GM19397 (cell line): ENCODE measurements at regions not wholly inside any gene's neighbourhood (a gene's known extent, or its start where the extent isn't known, plus 50 kb on each side); places are given as distances from the start of the nearest gene placed in this dataset.
"Not testable (repeated sequence)": the region's sequence is repeated elsewhere in the genome, so short reads cannot be mapped to it uniquely, and the experiment has no call there.

Experiments used
- ATAC-seq: cut with Tn5 transposase; IDR thresholded peaks from one replicate; pipeline ENCODE4 v1.9.1; 2021; ENCODE audit warnings: mild to moderate bottlenecking, moderate library complexity; ENCODE audit not compliant: unreplicated experiment

DNA sequence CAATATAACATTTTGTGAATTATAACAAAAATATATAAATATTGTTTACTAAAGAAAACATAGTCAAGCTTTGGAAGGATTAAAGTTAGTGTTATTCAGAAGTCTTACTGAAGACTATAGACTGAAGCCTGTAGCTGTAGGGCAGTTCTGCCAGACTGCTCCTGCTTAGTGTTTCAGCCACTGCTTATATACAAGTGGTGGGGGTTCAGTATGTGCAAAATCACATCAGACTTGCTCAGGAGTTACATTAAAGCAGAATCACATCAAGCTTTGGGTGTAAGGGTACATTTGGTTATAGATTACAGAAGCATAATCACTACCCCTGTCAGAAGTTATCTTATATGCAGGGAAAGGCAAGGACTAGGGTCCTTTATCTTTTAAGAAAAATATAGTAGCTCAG is 653.8 kb downstream of the ANKRD7 start:
- no peak for ATAC-seq

DNA sequence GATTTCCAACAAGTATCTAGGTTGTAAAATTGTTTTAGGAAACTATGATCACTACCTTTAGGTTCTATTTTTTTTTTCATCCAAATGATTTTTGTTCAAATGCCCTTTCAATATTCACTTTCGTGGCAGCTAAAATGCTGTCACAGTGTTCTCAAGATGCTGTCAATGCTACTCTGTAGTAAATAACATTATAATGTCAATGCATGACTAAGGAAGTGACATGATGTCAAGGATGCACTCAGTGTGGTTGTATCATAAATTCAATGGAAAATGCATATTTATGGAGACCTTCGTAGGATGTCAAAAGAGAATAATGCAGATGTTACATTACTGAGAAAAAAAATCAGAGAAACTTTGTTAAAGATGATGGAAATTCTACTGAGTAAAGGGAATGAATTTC is 673.8 kb downstream of the ANKRD7 start:
- ATAC-seq = no peak

DNA sequence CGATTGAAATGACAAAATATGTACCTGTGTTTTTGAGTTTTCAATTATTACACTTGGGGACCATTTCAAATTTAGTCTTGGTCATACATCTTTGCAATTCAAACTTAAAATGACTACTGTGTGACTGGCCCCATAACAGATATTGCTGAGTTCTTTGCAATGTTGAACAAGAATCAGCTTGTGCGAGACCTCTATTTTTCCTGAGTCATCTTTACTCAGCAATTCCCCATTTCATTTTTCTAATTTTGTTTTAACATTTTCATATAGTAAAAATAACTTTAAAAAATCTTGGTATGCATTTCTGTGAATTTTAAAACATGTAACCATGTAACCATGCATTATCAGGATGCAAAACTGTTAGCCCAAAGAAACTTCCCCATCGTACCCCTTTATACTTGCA is 678.1 kb downstream of the ANKRD7 start:
- no peak for ATAC-seq

DNA sequence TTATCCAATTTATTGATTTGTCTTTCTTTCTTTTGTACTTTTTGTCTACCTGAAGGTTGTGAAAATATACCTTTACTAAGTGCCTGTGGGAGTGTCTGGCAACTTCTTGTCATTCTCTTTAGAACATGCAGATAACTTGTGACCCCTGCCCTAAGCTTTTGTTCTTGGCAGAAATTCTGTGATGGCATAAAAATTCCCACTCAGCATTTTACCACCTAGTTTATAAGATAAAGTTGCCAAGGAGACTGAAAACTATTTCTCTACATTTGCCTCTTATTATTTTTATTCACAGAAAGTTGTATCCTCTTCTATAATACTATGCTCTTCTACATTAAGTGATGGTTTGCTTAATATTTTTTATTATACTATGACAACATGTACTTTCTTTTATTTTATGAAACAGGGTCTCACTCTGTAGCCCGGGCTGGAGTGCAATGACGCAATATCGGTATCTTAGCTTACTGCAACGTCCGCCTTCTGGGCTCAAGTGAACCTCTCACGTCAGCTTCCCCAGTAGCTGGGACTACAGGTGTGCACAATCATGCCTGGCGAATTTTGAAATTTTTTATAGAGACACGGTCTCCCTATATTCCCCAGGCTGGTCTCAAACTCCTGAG is 683.5 kb downstream of the ANKRD7 start:
- ATAC-seq = no peak

DNA sequence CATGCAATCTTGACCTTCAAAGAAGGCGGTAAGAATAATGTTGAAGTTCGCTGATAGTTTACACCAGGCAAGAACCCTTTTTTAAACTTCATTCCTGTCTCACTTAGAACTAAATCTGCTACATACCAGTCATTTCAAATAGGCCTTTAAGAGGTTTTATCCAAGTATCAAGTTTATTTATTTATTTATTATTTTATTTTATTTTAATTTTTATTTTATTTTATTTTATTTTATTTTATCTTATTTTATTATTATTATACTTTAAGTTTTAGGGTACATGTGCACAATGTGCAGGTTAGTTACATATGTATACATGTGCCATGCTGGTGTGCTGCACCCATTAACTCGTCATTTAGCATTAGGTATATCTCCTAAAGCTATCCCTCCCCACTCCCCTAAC is 691.6 kb downstream of the ANKRD7 start:
- ATAC-seq = not testable (repeated sequence)

DNA sequence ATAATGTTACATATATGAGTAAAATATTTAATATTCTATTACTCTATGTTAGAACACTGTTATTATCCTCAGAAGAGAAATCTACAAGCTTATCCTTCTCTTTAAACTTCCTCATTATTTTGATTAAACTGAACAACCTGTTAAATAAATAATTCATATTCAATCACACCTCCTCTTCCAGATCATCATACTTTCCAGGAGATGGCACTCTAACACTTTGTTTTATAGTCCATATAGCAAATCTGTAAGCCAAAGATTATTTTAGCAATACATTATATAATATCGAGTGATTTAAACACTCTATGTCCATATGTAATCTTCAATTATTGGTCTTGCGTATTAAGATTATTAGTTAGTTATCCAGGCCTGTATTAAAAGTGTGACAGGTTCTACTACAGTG is 694.1 kb downstream of the ANKRD7 start:
- ATAC-seq = no peak

DNA sequence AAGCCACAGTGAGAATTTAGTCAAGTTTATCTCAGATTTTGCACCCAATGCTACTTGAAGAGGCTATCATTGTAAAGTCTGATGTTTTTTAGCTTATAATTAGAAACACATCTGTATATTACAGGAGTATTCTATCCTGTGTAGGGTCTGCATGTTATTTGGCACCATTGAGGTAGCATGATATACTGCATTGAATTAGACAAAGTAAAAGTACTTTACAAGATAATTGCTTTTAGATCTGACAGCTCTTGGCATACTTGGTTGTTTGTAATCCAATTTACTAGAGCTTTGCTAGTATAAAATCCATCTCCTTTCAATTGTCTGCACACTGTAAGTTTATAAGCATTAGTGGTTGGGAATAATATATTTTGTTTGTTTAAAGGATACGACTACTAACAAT is 714.3 kb downstream of the ANKRD7 start:
- ATAC-seq = no peak

DNA sequence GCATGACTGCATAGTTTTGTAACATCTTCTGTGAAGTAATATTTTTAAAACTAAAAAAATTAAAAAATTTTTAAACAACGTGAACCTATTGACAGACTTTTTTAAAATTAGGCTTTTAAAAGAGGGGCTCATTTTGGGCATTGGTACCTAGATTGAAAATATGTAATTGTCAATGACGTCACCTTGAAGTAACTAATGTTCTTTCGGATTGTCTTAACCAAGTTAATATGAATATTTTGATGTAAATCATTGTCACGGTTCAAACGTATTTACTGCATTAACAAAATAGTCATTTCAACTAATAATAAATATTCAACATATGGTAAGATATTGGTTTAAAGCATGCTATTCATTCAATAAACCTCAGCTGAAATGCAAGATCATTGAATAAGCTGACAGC is 719.8 kb downstream of the ANKRD7 start:
- no peak for ATAC-seq

DNA sequence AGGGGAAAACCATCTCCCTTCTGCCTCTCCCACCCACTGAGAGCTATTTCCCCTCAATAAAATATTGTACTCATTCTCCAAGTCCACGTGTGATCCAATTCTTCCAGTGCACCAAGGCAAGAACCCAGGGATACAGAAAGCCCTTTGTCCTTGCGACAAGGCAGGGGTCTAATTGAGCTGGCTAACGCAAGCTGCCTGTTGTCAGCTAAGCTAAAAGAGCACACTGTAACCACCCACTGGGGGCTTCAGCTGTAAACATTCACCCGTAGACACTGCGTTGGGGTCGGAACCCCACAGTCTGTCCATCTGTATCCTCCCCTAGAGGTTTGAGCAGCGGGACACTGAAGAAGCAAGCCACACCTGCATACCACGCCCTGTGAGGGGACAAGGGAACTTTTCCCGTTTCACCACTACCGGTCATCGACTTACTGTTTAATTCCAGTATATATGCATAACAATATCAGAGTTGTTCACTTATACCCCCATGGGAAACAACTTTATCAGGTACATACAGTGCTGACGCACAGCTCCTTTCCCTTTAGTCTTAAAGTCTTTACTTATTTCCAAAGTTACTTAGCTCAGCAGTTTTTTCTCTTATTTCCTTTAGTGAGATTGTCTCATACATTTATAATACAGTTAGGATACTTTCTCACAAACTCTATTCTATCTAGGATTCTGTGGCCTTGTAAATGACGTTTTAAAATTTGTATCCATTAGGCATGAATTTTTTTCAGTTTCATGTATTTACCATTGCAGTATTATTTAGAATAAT is 721.6 kb downstream of the ANKRD7 start:
- ATAC-seq = no peak

DNA sequence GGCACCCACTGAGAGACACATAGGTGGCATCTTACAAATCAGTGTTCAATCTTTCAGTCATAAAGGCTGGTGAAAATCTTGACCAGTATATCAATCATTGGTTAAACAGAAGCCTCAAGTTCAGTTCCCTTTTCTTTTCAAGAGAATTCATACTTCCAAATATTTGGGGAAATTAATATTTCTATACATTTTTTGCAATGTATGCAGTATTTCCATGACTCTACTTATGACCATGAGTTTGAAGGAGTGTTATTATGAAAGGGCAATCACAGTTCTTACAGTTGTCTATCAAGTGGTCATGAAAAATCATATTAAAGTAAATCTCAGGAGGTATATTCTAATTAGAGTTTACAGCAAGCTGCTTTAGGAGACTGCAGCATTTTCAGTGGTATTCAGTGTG is 724.0 kb downstream of the ANKRD7 start:
- no peak for ATAC-seq

DNA sequence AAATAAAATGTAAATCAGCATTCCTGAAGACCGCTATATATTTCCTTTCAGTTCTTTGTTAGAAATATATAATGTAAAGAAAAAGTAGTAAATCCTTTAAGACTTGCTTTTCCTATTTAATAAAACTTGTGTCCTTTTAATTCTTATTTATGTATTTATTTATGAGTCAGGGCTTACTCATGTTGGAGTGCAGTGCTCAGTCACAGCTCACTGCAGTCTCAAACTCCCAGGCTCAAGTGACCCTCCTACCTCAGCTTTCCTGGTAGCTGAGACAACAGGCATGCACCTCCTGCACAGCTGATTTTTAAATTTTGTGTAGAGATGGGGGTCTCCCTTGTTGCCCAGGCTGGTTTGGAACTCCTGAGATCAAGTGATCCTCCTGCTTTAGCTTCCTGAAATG is 724.5 kb downstream of the ANKRD7 start:
- ATAC-seq = no peak

DNA sequence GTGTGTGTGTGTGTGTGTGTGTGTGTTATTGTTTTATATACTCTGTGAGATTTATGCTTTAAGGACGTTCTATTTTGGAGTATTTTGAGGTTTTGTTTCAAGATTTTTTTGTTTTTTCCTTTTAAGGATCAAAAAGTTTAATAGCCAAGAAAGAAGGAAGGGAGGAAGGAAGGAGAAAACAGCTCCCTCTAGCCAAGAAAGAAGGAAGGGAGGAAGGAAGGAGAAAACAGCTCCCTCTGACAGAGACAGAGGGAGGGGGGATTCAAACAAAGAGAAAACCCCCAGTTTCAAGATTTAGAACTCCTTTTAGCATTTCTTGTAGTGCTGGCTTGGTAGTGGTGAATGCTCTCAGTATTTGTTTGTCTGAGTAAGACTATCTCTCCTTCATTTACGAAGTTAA is 731.8 kb downstream of the ANKRD7 start:
- ATAC-seq = not testable (repeated sequence)

DNA sequence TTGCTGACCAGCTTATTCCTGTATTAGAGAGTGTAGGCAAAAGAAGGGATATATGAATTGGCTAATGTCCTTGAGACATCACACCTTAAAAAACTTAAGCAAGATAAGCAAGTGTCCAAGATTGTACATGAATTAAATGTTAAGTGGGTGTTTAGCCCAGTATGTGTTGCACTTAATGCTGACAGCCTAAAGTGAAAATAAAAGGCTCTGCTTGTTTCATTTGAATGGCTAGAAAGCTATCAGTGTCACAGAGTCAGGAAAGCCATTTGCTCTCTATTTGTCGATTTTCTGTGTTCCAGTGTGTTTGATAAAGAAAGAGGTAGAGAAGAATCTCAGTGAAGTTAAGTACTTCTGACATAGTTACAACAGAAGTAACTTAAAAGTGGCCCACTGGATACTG is 744.9 kb downstream of the ANKRD7 start:
- no peak for ATAC-seq

DNA sequence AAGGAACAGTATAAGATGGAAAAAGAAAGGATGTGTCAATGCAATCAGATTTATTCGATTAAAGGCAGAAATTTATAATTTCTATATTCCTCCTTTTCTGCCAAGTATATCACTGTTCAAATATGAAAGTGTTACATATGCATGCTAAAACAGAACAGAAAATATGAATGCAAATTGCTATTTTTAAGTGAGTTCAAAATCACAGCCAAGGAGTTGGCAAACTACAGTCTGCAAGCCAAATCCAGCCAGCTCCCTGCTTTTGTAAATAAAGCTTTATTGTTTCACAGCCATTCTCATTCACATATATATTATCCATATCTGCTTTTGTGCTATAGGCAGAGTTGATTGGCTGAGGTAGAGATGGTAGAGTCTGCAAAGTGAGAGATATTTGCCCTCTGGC is 747.2 kb downstream of the ANKRD7 start:
- ATAC-seq = no peak

DNA sequence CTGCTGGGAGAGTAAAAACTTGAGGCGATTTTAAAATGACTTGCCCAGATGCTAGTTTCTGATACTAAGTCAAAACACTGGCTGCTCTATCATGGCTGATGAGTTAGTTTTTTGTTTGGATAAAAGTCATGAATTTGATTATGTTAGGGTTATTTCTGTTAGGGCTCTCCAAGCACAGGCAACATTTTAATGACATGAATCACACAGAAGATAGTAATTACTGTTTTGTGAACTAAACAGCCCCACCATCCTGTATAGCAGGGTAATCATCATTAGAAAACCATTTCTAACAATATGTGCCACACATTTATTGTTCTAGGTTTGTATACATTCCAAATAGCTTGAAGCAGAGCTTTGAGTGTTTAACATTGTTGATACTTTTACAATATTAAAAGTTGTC is 750.3 kb downstream of the ANKRD7 start:
- ATAC-seq = no peak

DNA sequence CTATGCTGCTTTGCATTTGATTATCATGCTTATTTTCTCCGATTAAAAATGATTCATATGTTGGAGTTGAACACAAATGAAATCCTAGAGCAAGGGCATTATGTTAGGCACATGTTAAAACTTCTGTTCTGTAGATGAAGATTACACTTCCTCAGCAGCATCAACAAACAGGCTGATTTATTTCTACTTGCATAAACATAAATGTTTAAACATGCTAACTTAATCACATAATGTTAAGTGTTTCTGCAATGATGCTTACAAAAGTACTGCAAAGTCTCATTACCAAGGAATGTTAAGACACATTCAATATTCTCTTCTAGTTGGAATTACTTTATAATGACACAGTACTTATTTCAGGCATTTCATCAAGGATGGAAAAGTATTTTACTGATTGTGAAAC is 770.8 kb downstream of the ANKRD7 start:
- no peak for ATAC-seq

DNA sequence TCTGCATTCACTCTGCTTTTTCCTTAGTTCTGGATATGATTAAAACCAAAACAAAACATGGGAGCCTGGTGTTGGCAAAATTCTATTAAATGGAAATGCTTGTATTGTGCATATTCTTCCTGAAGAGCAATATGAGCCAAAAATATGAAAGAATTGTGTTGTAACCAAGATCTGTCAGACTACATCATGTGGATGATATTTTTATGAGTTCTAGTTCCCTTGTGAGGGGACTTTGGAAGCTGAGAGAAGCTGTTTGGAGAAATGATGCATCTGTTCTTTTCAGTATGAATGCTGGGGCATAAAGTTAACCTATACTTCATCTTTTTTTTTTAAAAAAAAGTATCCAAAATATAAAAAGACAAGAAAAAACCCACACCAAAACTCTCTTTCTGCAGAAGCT is 782.7 kb downstream of the ANKRD7 start:
- ATAC-seq = no peak

DNA sequence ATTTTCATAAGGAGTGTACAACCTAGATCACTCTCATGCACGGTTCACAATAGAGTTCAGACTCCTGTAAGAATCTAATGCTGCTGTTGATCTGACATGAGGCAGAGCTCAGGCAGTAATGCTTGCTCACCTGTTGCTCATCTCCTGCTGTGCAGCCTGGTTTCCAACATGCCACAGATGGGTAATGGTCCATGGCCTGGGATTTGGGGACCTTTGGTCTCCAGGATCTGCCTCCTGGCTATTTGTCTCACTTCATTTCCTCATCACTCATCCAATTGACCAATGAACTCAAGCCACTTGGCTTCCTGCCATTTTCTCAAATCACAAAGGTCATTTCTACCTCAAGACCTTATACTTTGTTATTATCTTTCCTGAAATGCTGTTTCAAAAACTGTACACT is 786.1 kb downstream of the ANKRD7 start:
- no peak for ATAC-seq

DNA sequence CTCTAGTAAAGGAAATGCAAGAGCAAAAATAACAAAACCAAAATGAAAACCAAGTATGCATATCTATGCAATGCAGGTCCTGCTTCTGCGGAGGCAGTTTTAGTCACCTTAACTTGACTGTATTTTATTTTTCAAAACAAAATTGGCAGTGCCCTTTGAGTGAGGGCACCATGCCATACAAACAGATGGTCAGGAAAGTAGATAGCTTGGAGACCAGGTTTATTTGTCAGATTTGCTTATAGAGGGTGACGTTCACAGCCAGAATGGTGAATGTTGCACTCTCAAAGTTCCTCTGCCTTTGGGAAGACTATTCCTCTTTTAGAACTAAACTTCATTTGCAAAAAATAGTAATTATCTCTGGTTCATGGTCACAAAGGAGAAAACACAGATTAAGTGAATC is 801.9 kb downstream of the ANKRD7 start:
- no peak for ATAC-seq

DNA sequence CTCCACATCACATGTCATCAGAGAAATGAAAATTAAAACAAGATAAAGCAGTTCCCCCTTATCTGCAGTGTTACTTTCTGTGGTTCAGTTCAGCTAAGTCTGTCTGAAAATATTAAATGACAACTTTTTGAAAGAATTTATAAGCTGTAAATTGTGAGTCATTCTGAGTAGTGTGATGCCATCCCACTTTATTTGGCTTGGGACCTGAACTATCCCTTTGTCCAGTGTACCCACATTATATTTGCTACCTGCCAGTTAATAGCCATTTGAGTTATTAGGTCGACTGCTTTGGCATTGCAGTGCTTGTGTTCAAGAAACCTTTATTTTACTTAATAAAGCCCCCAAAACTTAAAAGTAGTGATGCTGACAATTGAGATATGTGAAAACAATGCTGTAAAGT is 804.2 kb downstream of the ANKRD7 start:
- no peak for ATAC-seq

DNA sequence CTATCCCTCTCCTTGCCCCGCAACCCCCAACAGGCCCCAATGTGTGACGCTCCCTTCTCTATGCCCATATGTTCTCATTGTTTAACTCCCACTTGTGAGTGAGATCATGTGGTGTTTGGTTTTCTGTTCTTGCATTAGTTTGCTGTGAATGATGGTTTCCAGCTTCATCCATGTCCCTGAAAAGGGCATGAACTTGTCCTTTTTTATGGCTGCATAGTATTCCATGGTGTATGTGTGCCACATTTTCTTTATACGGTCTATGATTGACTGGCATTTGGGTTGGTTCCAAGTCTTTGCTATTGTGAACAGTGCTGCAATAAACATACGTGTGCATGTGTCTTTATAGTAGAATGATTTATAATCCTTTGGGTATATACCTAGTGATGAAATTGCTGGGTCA is 807.6 kb downstream of the ANKRD7 start:
- not testable (repeated sequence) for ATAC-seq

DNA sequence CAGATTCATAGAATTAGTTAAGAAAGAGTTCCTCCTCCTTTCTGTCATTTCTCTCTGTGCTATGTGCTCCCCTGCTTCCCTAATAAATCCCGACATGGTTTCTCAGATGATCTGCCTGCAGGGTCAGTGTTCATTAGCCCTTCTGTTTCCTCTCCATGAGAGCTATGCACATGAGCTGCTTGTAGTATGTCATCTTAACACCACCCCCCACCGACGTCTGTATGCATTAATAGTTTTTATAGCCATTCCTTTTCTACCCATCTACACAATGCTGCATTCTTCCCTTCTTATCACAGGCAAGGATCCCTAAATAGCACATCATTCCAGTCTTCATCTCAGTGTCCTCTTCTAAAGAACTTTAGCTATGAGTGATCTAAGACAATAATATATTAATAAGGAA is 809.1 kb downstream of the ANKRD7 start:
- no peak for ATAC-seq

DNA sequence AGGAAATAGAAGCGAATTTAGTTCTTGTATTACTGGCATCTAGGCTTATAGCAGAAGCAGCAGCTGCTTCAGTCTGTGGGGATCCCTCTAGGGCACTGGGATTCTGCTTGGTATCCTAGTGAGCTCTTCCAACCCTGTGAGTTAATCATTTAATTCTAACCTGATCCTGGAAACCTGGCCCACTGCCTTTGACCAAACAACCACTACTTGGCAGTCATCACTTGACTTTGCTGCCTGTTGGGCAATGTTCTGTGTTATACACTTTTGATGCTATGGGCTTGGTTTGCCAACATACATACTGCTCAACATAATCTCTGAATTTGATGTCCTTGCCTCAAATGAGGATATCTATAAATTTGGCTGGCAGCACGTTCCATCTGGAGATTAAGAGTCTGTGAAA is 813.4 kb downstream of the ANKRD7 start:
- no peak for ATAC-seq
